SK-N-MC (cell line): ENCODE measurements at regions not wholly inside any gene's neighbourhood (a gene's known extent, or its start where the extent isn't known, plus 50 kb on each side); places are given as distances from the start of the nearest gene placed in this dataset.

Source experiments
- EZH2 ChIP-seq: fragments of 200-600 bp; sonication (generic); IDR thresholded peaks from one replicate; pipeline ENCODE4 v1.6.1; 2017; ENCODE audit warnings: antibody characterized with exemption
- FOXP2 ChIP-seq: optimal IDR thresholded peaks from 2 replicates; pipeline ENCODE3; 2011; ENCODE audit warnings: mild to moderate bottlenecking, moderate library complexity; ENCODE audit not compliant: insufficient read depth; ENCODE audit errors: extremely low read length, control extremely low read depth
- POLR2AphosphoS5 ChIP-seq: IDR thresholded peaks from 2 replicates; pipeline ENCODE4 v1.6.1; 2012; ENCODE audit warnings: mild to moderate bottlenecking, low read depth, low read length, borderline replicate concordance

- no peak for TF ChIP-seq EZH2
- no peak for TF ChIP-seq POLR2AphosphoS5
- no peak for TF ChIP-seq FOXP2
These were observed 188.7 kb upstream of the FBXL4 start for GRCh38 chr6:99136488-99136887.
